ENCODE measurements at regions not wholly inside any gene's neighbourhood (a gene's known extent, or its start where the extent isn't known, plus 50 kb on each side); places are given as distances from the start of the nearest gene placed in this dataset.

DNA sequence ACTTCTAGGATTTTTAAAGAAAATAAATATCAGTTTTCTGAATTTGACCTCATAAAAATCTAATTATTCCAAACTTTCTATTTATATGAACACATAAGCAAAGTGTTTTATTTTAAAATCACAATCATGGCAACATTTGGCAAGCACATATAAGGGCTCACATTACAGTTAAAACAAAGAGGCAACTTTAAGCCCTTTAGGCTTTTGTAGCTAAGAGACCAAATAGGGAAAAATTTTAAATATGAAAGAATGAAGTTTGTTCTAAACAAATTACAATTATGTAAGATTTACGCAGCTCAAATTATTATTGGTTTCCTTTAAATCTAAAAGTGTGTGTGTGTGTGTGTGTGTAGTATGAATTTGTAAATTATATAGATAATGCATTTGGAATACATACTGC, 267.0 kb downstream of the ZIC4 start:
- TF ChIP-seq, protein P1, sequence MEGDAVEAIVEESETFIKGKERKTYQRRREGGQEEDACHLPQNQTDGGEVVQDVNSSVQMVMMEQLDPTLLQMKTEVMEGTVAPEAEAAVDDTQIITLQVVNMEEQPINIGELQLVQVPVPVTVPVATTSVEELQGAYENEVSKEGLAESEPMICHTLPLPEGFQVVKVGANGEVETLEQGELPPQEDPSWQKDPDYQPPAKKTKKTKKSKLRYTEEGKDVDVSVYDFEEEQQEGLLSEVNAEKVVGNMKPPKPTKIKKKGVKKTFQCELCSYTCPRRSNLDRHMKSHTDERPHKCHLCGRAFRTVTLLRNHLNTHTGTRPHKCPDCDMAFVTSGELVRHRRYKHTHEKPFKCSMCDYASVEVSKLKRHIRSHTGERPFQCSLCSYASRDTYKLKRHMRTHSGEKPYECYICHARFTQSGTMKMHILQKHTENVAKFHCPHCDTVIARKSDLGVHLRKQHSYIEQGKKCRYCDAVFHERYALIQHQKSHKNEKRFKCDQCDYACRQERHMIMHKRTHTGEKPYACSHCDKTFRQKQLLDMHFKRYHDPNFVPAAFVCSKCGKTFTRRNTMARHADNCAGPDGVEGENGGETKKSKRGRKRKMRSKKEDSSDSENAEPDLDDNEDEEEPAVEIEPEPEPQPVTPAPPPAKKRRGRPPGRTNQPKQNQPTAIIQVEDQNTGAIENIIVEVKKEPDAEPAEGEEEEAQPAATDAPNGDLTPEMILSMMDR (IDR thresholded peaks at IDR 0.05; ENCODE audit: low read depth, low read length, poor library complexity, severe bottlenecking) = no peak
- TF ChIP-seq EZH2phosphoT487 (IDR thresholded peaks at IDR 0.05; ENCODE audit: borderline replicate concordance, low read length) = no peak

Data from DOHH2 (cell line).